HepG2 (cell line): ENCODE measurements at regions not wholly inside any gene's neighbourhood (a gene's known extent, or its start where the extent isn't known, plus 50 kb on each side); places are given as distances from the start of the nearest gene placed in this dataset.

Source experiments
- ATF7 ChIP-seq, 2 experiments: fragments of 450-650 bp in 1 of 2; sonication (generic) in 1 of 2; formaldehyde crosslinking in 1 of 2; IDR thresholded peaks; 2 replicates each; pipeline versions ENCODE4 v1.4.0 to v1.6.1; 2016 to 2020; ENCODE audit warnings: antibody characterized with exemption in 1 of 2, mild to moderate bottlenecking in 1 of 2, missing genetic modification reagents in 1 of 2
- BRD4 ChIP-seq: sonication (generic); formaldehyde crosslinking; IDR thresholded peaks from 2 replicates; pipeline ENCODE4 v1.4.0; 2020; ENCODE audit warnings: missing genetic modification reagents
- EZH2 ChIP-seq: conservative IDR thresholded peaks from 2 replicates; pipeline ENCODE4 v1.6.1; 2012; ENCODE audit warnings: mild to moderate bottlenecking, low read depth, low read length, moderate library complexity
- GTF2F1 ChIP-seq: fragments of 150-350 bp; IDR thresholded peaks from 2 replicates; pipeline ENCODE4 v1.6.1; 2014; ENCODE audit warnings: low read length
- MTA3 ChIP-seq: sonication (generic); formaldehyde crosslinking; IDR thresholded peaks from 2 replicates; pipeline ENCODE4 v1.4.0; 2020; ENCODE audit warnings: missing genetic modification reagents
- POLR2A ChIP-seq, 2 experiments: IDR thresholded peaks; 2 replicates each; pipeline ENCODE4 v1.6.1; 2011; ENCODE audit warnings: low read depth in 2 of 2, low read length in 2 of 2, mild to moderate bottlenecking in 1 of 2, moderate library complexity in 1 of 2; ENCODE audit not compliant: insufficient read depth in 1 of 2
- SKI ChIP-seq: fragments of 450-650 bp; IDR thresholded peaks from one replicate; pipeline ENCODE4 v1.6.1; 2018; ENCODE audit warnings: mild to moderate bottlenecking; ENCODE audit not compliant: partially characterized antibody
- TCF7 ChIP-seq: sonication (generic); IDR thresholded peaks from 2 replicates; pipeline ENCODE4 v1.6.1; 2016; ENCODE audit warnings: antibody characterized with exemption, low read depth
- ZFP36L1 ChIP-seq: sonication (generic); formaldehyde crosslinking; IDR thresholded peaks from 2 replicates; pipeline ENCODE4 v1.8.0; 2022; ENCODE audit warnings: mild to moderate bottlenecking, missing genetic modification reagents, moderate library complexity
- ZNF724P ChIP-seq: sonication (generic); formaldehyde crosslinking; IDR thresholded peaks from 2 replicates; pipeline ENCODE4 v1.8.0; 2022; ENCODE audit warnings: missing genetic modification reagents, borderline replicate concordance
- TF ChIP-seq, protein P1 (sequence below): sonication (generic); formaldehyde crosslinking; IDR thresholded peaks from 2 replicates; pipeline ENCODE4 v1.5.0; 2020; ENCODE audit warnings: mild to moderate bottlenecking, missing genetic modification reagents, moderate library complexity
- TF ChIP-seq, protein P2 (sequence below): sonication (generic); formaldehyde crosslinking; IDR thresholded peaks from 2 replicates; pipeline ENCODE4 v1.4.0; 2020; ENCODE audit warnings: low read depth, mild to moderate bottlenecking, missing genetic modification reagents

DNA sequence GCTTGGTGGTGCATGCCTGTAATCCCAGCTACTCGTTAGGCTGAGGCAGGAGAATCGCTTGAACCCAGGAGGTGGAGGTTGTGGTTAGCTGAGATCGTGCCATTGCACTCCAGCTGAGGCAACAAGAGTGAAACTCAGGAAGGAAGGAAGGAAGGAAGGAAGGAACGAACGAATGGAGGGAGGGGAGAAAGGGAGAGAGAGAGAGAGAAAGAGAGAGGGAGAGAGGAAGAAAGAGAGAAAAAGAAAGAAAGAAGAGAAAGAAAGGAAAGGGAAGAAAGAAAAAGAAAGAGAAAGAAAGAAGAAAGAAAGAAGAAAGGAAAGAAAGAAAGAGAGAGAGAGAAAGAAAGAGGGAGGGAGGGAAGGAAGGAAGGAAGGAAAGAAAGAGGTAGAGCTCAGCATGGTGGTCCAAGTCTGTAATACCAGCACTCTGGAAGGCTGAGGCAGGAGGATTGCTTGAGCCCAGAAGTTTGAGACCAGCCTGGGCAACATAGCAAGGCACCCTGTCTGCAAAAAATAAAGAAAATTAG lies 81.9 kb downstream of the P2RY1 start:
- TF ChIP-seq EZH2 (no peak), GTF2F1 (no peak), TCF7 (no peak), BRD4 (CRISPR knock-in tag) (no peak), MTA3 (no peak), ATF7 (IDR thresholded peaks at IDR 0.05) (no peak), ATF7 (CRISPR knock-in tag; IDR thresholded peaks at IDR 0.05) (no peak), SKI (no peak), ZFP36L1 (CRISPR knock-in tag) (no peak), ZNF724P (no peak), POLR2A (IDR thresholded peaks at IDR 0.05; ENCODE audit: insufficient read depth in 1 of 2, low read depth in 2 of 2, low read length in 2 of 2) (no peak)
- TF ChIP-seq, protein P1, sequence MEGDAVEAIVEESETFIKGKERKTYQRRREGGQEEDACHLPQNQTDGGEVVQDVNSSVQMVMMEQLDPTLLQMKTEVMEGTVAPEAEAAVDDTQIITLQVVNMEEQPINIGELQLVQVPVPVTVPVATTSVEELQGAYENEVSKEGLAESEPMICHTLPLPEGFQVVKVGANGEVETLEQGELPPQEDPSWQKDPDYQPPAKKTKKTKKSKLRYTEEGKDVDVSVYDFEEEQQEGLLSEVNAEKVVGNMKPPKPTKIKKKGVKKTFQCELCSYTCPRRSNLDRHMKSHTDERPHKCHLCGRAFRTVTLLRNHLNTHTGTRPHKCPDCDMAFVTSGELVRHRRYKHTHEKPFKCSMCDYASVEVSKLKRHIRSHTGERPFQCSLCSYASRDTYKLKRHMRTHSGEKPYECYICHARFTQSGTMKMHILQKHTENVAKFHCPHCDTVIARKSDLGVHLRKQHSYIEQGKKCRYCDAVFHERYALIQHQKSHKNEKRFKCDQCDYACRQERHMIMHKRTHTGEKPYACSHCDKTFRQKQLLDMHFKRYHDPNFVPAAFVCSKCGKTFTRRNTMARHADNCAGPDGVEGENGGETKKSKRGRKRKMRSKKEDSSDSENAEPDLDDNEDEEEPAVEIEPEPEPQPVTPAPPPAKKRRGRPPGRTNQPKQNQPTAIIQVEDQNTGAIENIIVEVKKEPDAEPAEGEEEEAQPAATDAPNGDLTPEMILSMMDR: no peak
- TF ChIP-seq, protein P2, sequence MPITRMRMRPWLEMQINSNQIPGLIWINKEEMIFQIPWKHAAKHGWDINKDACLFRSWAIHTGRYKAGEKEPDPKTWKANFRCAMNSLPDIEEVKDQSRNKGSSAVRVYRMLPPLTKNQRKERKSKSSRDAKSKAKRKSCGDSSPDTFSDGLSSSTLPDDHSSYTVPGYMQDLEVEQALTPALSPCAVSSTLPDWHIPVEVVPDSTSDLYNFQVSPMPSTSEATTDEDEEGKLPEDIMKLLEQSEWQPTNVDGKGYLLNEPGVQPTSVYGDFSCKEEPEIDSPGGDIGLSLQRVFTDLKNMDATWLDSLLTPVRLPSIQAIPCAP (CRISPR knock-in tag): no peak
